Endothelial cell of umbilical vein (primary cell): ENCODE measurements at regions not wholly inside any gene's neighbourhood (a gene's known extent, or its start where the extent isn't known, plus 50 kb on each side); places are given as distances from the start of the nearest gene placed in this dataset.

Experiments used
- BruUV-seq: library from RNA; stranded (reverse); fragments of 400-500 nt; replicated peaks from 2 replicates; lab custom pipeline; 2021; lab: Mats Ljungman, UMichigan
- CTCF ChIA-PET: fragments of 300-600, 350-600 bp; sonication (Branson Sonifier 250); formaldehyde crosslinking; loops from one replicate; lab custom pipeline; 2021; ENCODE audit warnings: antibody characterized with exemption, inconsistent platforms; lab: Charles Lee
- POLR2A ChIA-PET: fragments of 300-600, 350-600 bp; sonication (Branson Sonifier 250); formaldehyde crosslinking; loops from one replicate; lab custom pipeline; 2021; ENCODE audit warnings: antibody characterized with exemption, inconsistent platforms; lab: Charles Lee
- DNase-seq: peaks from one replicate; pipeline ENCODE4 v3.0.0-alpha.2; 2011; ENCODE audit warnings: low read depth, low spot score
- FAIRE-seq: peaks from 2 replicates; lab custom pipeline; 2011; peaks lifted over from hg19 to GRCh38; lab: Jason Lieb, UNC
- H2AFZ ChIP-seq: 2 replicates; pipeline ENCODE4 v1.6.0; 2012; ENCODE audit warnings: low read depth, low read length, control low read depth, inconsistent platforms
- H3K27ac ChIP-seq: 2 replicates; pipeline ENCODE4 v1.5.1; 2011; ENCODE audit warnings: low read depth, mild to moderate bottlenecking, control low read depth, low read length, moderate library complexity; ENCODE audit not compliant: insufficient read depth
- H3K27me3 ChIP-seq, 2 experiments: 2 replicates each; pipeline versions ENCODE4 v1.6.0 to v1.6.1; 2011; ENCODE audit warnings: low read length in 2 of 2, mixed read lengths in 1 of 2; ENCODE audit not compliant: control insufficient read depth in 2 of 2, insufficient read depth in 2 of 2
- H3K36me3 ChIP-seq, 2 experiments: 2 replicates in 1 of 2; 3 replicates in 1 of 2; pipeline ENCODE4 v1.5.1; 2011; ENCODE audit warnings: low read length in 2 of 2, mild to moderate bottlenecking in 1 of 2, moderate library complexity in 1 of 2; ENCODE audit not compliant: control insufficient read depth in 2 of 2, insufficient read depth in 2 of 2; ENCODE audit errors: extremely low read depth in 1 of 2
- H3K4me1 ChIP-seq: 3 replicates; pipeline ENCODE4 v1.5.1; 2011; ENCODE audit warnings: mild to moderate bottlenecking, low read length; ENCODE audit not compliant: control insufficient read depth, insufficient read depth; ENCODE audit errors: extremely low read depth
- H3K4me2 ChIP-seq: 2 replicates; pipeline ENCODE4 v1.6.1; 2011; ENCODE audit warnings: low read length, control low read depth, mixed read lengths; ENCODE audit not compliant: insufficient read depth
- H3K4me3 ChIP-seq, 3 experiments: fragments of 200-600 bp in 1 of 3; sonication (generic), shearing (Covaris generic) in 1 of 3; replicated peaks in 1 of 3; 2 replicates each; pipeline ENCODE4 v1.5.1; 2011 to 2016; ENCODE audit warnings: control low read depth in 3 of 3, low read length in 3 of 3, mild to moderate bottlenecking in 2 of 3, inconsistent platforms in 1 of 3, low read depth in 1 of 3, moderate library complexity in 1 of 3; ENCODE audit not compliant: insufficient read depth in 1 of 3
- H3K79me2 ChIP-seq: 2 replicates; pipeline ENCODE4 v1.6.0; 2012; ENCODE audit warnings: low read length, inconsistent platforms; ENCODE audit not compliant: control insufficient read depth, insufficient read depth
- H3K9ac ChIP-seq: replicated peaks from 2 replicates; pipeline ENCODE3; 2011; ENCODE audit warnings: low read length, control low read depth; ENCODE audit not compliant: insufficient read depth; ENCODE audit errors: extremely low read depth
- H3K9me1 ChIP-seq: replicated peaks from 3 replicates; pipeline ENCODE4 v1.6.0; 2011; ENCODE audit warnings: mild to moderate bottlenecking, low read length; ENCODE audit not compliant: control insufficient read depth, insufficient read depth; ENCODE audit errors: extremely low read depth
- H3K9me3 ChIP-seq: replicated peaks from 2 replicates; pipeline ENCODE4 v1.5.1; 2012; ENCODE audit warnings: low read length, inconsistent platforms; ENCODE audit not compliant: control insufficient read depth, insufficient read depth
- H4K20me1 ChIP-seq: replicated peaks from 2 replicates; pipeline ENCODE3; 2011; ENCODE audit warnings: mild to moderate bottlenecking, low read length; ENCODE audit not compliant: control insufficient read depth, insufficient read depth; ENCODE audit errors: extremely low read depth
- EZH2 ChIP-seq: IDR thresholded peaks from 2 replicates; pipeline ENCODE4 v1.6.1; 2012; ENCODE audit warnings: borderline replicate concordance, low read depth, mild to moderate bottlenecking, moderate library complexity, low read length, inconsistent platforms; ENCODE audit not compliant: severe bottlenecking
- MYC ChIP-seq: IDR thresholded peaks from one replicate; pipeline ENCODE4 v1.6.1; 2011; ENCODE audit warnings: mild to moderate bottlenecking, low read depth, low read length
- POLR2A ChIP-seq: IDR thresholded peaks from 2 replicates; pipeline ENCODE4 v1.6.1; 2012; ENCODE audit warnings: low read depth, mild to moderate bottlenecking, control low read depth, low read length
- POLR2AphosphoS5 ChIP-seq: IDR thresholded peaks from 2 replicates; pipeline ENCODE4 v1.6.1; 2012; ENCODE audit warnings: low read depth, mild to moderate bottlenecking, control low read depth, low read length, moderate library complexity; ENCODE audit not compliant: insufficient read depth
- dilution Hi-C: fragments of 300-500 bp; cut with MboI; formaldehyde crosslinking; loops from one replicate; pipeline ENCODE4 v1.15.0; 2019; ENCODE audit warnings: low sequenced_read_pairs; ENCODE audit not compliant: extremely low pct_ligation_motif_present
- intact Hi-C: fragments of 100-400 bp; cut with micrococcal nuclease; formaldehyde crosslinking; loops from one replicate; pipeline ENCODE4 v1.10.0; 2022
- TF ChIP-seq, protein P1 (sequence below): IDR thresholded peaks from 2 replicates; pipeline ENCODE4 v1.6.1; 2011; ENCODE audit not compliant: insufficient read depth, insufficient read length
- TF ChIP-seq, protein P2 (sequence below), 2 donors: IDR thresholded peaks; 1 replicate in 1 of 2; 2 replicates in 1 of 2; pipeline ENCODE4 v1.5.1; 2011; ENCODE audit warnings: low read length in 2 of 2, mild to moderate bottlenecking in 2 of 2, moderate library complexity in 2 of 2, control low read depth in 1 of 2, inconsistent platforms in 1 of 2, low read depth in 1 of 2; ENCODE audit not compliant: insufficient read depth in 1 of 2; ENCODE audit errors: extremely low read depth in 1 of 2

DNA sequence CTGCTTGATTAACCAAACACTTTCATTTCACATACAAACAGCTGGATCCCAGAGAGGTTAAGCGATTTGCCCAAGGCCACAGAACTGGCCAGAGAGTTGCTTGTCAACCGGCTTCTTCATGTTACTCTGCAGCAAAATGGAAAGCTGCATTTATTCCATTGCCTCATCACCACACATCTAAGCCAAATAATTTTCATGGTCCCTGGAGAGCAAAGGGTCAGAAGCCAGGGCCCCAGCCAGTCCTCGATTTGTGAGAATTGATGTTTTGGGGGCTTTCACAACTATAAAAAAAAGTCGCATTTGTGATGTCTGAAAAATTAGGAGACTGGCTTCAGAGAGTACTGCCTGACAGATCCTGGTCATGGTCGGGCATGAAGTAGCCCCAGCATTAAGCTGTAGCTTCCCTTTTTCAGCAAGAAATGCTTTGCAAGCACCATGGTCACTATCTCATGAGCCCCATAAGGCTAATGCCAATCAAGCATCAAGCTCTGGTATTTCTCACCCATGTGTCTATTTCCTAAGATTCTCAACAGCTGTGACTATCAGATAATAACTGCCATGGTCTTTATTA, 95.8 kb downstream of the BANF2 start:
- intact Hi-C loops (no loop called here), dilution Hi-C loops (no loop called here)
- Histone ChIP-seq H3K36me3 (no peaks in the 10 kb centered on the region), H3K4me2 (no peak overlapping the region), H3K9ac (no peak overlapping the region), H4K20me1 (no peaks in the 10 kb centered on the region), H2AFZ (no peak overlapping the region), H3K79me2 (no peaks in the 10 kb centered on the region), H3K27me3 (peaks cover 4 to 8% of the 10 kb centered on the region in 2 experiments), H3K27ac (no peak overlapping the region), H3K4me3 (no peak overlapping the region), H3K9me3 (no peaks in the 10 kb centered on the region), H3K4me1 (no peaks in the 10 kb centered on the region), H3K9me1 (no peaks in the 10 kb centered on the region)
- ChIA-PET POLR2A (no interaction called here), CTCF (no interaction called here)
- no TSS peak for BruUV-seq
- DNase-seq (no peak), FAIRE-seq (no peak)
- TF ChIP-seq, protein P1, sequence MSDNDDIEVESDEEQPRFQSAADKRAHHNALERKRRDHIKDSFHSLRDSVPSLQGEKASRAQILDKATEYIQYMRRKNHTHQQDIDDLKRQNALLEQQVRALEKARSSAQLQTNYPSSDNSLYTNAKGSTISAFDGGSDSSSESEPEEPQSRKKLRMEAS, result no peak
- TF ChIP-seq POLR2AphosphoS5 (no peak), EZH2 (no peak), MYC (no peak), POLR2A (no peak)
- TF ChIP-seq, protein P2, sequence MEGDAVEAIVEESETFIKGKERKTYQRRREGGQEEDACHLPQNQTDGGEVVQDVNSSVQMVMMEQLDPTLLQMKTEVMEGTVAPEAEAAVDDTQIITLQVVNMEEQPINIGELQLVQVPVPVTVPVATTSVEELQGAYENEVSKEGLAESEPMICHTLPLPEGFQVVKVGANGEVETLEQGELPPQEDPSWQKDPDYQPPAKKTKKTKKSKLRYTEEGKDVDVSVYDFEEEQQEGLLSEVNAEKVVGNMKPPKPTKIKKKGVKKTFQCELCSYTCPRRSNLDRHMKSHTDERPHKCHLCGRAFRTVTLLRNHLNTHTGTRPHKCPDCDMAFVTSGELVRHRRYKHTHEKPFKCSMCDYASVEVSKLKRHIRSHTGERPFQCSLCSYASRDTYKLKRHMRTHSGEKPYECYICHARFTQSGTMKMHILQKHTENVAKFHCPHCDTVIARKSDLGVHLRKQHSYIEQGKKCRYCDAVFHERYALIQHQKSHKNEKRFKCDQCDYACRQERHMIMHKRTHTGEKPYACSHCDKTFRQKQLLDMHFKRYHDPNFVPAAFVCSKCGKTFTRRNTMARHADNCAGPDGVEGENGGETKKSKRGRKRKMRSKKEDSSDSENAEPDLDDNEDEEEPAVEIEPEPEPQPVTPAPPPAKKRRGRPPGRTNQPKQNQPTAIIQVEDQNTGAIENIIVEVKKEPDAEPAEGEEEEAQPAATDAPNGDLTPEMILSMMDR (IDR thresholded peaks at IDR 0.05; ENCODE audit: extremely low read depth in 1 of 2, insufficient read depth in 1 of 2, low read depth in 1 of 2, low read length in 2 of 2), result no peak
